GM12875 (cell line): ENCODE measurements at regions not wholly inside any gene's neighbourhood (a gene's known extent, or its start where the extent isn't known, plus 50 kb on each side); places are given as distances from the start of the nearest gene placed in this dataset.

Experiments
- H3K4me3 ChIP-seq: one replicate; pipeline ENCODE4 v1.5.1; 2011; ENCODE audit warnings: low read depth, low read length, control low read depth
- TF ChIP-seq, protein P1 (sequence below): IDR thresholded peaks from 2 replicates; pipeline ENCODE4 v1.5.1; 2011; ENCODE audit warnings: low read depth, mild to moderate bottlenecking, control low read depth, inconsistent platforms, low read length, moderate library complexity, borderline replicate concordance; ENCODE audit not compliant: insufficient read depth

DNA sequence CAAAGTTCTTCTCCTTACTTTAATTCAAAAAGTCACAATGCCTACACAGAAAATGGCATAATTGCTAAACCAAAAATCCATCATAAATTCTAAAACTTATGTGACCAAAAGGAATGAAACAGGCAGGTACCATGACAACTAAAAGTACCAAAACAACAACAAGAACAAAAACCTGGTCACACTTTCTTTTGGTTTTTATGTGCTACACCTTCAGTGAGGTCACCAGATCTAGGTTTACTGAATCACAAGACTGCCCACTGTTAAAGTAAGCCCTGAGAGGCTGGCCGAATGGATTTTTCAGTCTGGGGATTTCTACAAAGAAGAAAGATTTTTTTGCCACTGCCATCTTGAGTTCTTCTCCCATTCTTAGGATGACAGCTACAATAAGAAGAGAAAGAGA, 583.0 kb upstream of the PKN2 start:
- TF ChIP-seq, protein P1, sequence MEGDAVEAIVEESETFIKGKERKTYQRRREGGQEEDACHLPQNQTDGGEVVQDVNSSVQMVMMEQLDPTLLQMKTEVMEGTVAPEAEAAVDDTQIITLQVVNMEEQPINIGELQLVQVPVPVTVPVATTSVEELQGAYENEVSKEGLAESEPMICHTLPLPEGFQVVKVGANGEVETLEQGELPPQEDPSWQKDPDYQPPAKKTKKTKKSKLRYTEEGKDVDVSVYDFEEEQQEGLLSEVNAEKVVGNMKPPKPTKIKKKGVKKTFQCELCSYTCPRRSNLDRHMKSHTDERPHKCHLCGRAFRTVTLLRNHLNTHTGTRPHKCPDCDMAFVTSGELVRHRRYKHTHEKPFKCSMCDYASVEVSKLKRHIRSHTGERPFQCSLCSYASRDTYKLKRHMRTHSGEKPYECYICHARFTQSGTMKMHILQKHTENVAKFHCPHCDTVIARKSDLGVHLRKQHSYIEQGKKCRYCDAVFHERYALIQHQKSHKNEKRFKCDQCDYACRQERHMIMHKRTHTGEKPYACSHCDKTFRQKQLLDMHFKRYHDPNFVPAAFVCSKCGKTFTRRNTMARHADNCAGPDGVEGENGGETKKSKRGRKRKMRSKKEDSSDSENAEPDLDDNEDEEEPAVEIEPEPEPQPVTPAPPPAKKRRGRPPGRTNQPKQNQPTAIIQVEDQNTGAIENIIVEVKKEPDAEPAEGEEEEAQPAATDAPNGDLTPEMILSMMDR: no peak
- H3K4me3 ChIP-seq: no peak overlapping the region

DNA sequence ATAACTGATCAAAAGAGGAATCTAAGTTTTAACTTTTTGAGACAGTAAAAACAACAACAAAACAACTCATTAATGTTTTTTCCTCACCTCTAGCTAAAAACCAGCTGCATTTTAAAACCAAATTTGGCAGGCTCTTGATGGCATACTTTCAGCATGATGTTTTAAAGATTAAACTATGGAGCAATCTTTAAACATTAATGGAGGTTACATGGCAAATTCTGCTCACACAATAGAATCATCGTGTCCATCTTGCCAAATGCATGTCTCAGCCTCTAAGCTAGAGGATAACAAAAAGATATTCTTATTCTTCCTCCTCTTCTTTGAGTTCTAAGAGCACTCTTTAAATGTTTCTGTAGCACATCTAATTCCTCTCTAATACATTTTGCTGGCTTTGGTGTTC, 579.8 kb upstream of the PKN2 start:
- TF ChIP-seq, protein P1: no peak
- no peak overlapping the region for H3K4me3 ChIP-seq

DNA sequence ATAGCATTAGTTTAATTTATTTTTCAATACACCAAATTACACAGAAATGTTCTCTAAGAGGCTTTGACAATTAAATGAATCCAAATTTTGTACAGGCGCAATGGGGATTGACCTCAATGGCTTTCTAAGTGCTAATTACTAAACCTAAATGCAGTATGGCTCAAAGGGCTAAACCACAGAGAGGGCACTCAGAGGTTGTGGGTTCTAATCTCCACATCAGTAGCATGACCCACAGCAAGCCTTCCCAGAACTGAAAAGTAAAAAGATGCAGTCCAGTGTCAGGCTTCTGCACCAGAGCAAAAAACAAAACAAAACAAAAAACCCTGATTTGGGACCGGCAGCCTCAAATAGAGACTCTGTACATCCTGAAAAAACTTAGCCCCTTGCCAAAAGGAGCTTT, 579.2 kb upstream of the PKN2 start:
- no peak overlapping the region for H3K4me3 ChIP-seq
- TF ChIP-seq, protein P1: no peak

DNA sequence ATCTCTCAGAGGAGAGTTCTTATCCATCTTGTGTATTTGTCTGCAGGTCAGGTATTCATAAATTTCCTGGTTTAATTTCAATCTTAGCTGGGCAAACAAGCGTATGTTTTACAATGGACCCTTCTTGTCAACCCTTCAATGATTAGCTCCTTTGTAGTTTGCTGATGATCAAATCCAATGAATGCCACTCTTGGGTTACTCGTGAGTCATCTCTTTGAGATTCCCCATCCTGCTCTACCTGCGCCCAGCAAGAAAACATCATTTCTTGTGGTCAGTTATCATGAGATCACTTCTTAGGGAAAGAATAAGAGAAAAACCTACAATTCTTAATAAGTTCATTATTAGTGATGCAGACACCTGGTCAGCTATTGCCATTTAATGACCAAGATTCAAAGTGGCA, 572.3 kb upstream of the PKN2 start:
- H3K4me3 ChIP-seq: no peak overlapping the region
- TF ChIP-seq, protein P1: no peak

DNA sequence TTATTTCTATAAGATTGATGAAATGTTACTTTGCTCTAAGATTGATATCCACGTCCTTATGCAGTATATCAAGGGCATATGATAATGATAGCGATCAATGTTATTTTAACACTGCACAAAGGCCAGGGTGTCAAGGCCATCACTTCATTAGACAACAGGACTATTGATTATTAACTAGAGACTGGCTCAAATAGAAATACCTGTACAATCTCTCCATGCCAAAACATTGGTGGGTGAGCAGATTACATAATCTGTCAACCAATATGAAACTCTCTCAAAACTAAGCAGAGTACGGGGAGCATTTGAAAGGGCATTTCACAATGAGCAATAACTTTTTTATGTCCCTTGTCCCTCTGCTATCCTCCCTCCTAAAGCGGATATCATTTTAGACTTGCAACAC, 566.5 kb upstream of the PKN2 start:
- TF ChIP-seq, protein P1: no peak

DNA sequence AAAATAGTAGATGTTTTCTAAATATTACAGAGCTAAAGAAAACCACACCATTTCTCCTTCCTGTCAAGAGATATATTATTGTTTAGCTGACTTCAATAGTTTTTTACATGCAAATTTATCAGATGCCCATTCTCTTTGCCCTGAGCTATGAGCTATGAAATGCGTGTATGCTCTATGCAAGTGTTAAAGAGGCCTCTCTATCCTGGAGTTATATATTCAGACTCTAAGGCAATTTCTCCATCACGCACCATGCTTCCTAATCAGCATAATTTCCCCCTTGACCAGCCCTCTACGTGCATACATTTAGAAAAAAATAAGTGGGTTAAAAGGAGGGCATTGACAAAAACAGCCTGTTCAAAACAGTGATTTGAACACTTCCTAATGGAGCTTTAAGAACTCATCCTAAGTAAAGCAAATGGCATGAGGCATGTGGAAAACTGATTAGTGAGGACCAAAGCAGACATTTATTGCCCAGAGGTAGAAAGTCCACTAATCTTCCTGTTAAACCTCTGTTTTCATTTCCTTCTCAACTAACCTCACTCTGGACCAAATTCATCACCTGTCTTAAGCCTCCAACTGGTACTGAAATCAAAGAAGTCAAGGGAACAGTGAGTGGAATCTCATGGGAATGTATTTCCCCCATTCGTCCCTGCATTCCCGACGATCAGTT, 565.8 kb upstream of the PKN2 start:
- TF ChIP-seq, protein P1: no peak
- H3K4me3 ChIP-seq: no peak overlapping the region

More for the DNA sequence above, 566.5 kb upstream of the PKN2 start:
- no peak overlapping the region for H3K4me3 ChIP-seq

DNA sequence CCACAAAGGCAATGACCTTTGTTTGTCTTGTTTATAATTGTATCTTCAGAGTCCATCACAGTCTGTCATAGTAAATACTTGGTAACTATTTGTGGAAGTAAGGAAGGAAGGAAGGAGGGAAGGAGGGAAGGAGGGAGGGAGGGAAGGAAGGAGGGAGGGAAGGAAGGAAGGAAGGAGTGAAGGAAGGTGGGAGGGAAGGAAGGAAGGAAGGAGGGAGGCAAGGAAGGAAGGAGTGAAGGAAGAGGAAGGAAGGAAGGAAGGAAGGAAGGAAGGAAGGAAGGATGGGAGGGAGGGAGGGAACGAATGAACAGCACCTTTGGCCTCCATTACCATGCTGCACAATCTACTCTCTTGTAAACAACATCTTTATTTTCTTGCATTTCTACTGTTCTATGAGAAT, 559.5 kb upstream of the PKN2 start:
- TF ChIP-seq, protein P1: no peak
- no peak overlapping the region for H3K4me3 ChIP-seq
